Rectal smooth muscle tissue (tissue), 1 donor: ENCODE measurements at regions not wholly inside any gene's neighbourhood (a gene's known extent, or its start where the extent isn't known, plus 50 kb on each side); places are given as distances from the start of the nearest gene placed in this dataset.

Experiments used
- H3K27ac ChIP-seq: one replicate; pipeline ENCODE4 v1.7.0; 2013; ENCODE audit warnings: low read depth, low read length, inconsistent platforms
- H3K27me3 ChIP-seq: one replicate; pipeline ENCODE4 v1.7.0; 2013; ENCODE audit warnings: low read length; ENCODE audit not compliant: control insufficient read depth, insufficient read depth
- H3K36me3 ChIP-seq: one replicate; pipeline ENCODE4 v1.7.0; 2013; ENCODE audit warnings: low read length; ENCODE audit not compliant: control insufficient read depth, insufficient read depth
- H3K4me1 ChIP-seq: one replicate; pipeline ENCODE4 v1.7.0; 2013; ENCODE audit warnings: low read length; ENCODE audit not compliant: control insufficient read depth, insufficient read depth
- H3K4me3 ChIP-seq: one replicate; pipeline ENCODE4 v1.7.0; 2013; ENCODE audit warnings: low read length
- H3K9ac ChIP-seq: one replicate; pipeline ENCODE4 v1.7.0; 2013; ENCODE audit warnings: low read length

- Histone ChIP-seq H3K27me3 (no peaks in the 10 kb centered on the region), H3K27ac (no peak overlapping the region), H3K9ac (no peak overlapping the region), H3K4me1 (no peaks in the 10 kb centered on the region), H3K36me3 (no peaks in the 10 kb centered on the region), H3K4me3 (no peak overlapping the region)
Measured at GRCh38 chr14:106820119-106820518, 1293.7 kb downstream of the TMEM121 start.

- H3K27me3 ChIP-seq = no peaks in the 10 kb centered on the region
- H3K27ac ChIP-seq = no peak overlapping the region
- H3K4me1 ChIP-seq = no peaks in the 10 kb centered on the region
- no peak overlapping the region for H3K9ac ChIP-seq
- no peaks in the 10 kb centered on the region for H3K36me3 ChIP-seq
- no peak overlapping the region for H3K4me3 ChIP-seq
Measured at GRCh38 chr14:106821119-106821518, 1294.7 kb downstream of the TMEM121 start.

GRCh38 chr14:106822905-106823304 is 1296.5 kb downstream of the TMEM121 start:
- Histone ChIP-seq H3K9ac (no peak overlapping the region), H3K36me3 (no peaks in the 10 kb centered on the region), H3K4me3 (no peak overlapping the region), H3K27ac (no peak overlapping the region), H3K27me3 (no peaks in the 10 kb centered on the region), H3K4me1 (no peaks in the 10 kb centered on the region)

GRCh38 chr14:106823552-106823951 is 1297.2 kb downstream of the TMEM121 start:
- no peaks in the 10 kb centered on the region for H3K4me1 ChIP-seq
- H3K9ac ChIP-seq = no peak overlapping the region
- H3K36me3 ChIP-seq = no peaks in the 10 kb centered on the region
- H3K27ac ChIP-seq = no peak overlapping the region
- H3K27me3 ChIP-seq = no peaks in the 10 kb centered on the region
- no peak overlapping the region for H3K4me3 ChIP-seq

- H3K9ac ChIP-seq = no peak overlapping the region
- H3K36me3 ChIP-seq = no peaks in the 10 kb centered on the region
- H3K4me1 ChIP-seq = no peaks in the 10 kb centered on the region
Measured at GRCh38 chr14:106826833-106827369, 1300.5 kb downstream of the TMEM121 start.

GRCh38 chr14:106831322-106831720 is 1304.9 kb downstream of the TMEM121 start:
- no peak overlapping the region for H3K9ac ChIP-seq
- no peak overlapping the region for H3K4me3 ChIP-seq
- H3K4me1 ChIP-seq = no peaks in the 10 kb centered on the region
- H3K27me3 ChIP-seq = no peaks in the 10 kb centered on the region
- H3K27ac ChIP-seq = no peak overlapping the region
- H3K36me3 ChIP-seq = no peaks in the 10 kb centered on the region

More at GRCh38 chr14:106826833-106827369, 1300.5 kb downstream of the TMEM121 start:
- Histone ChIP-seq H3K27ac (no peak overlapping the region), H3K4me3 (no peak overlapping the region), H3K27me3 (no peaks in the 10 kb centered on the region)

GRCh38 chr14:106837870-106838269 is 1311.5 kb downstream of the TMEM121 start:
- Histone ChIP-seq H3K27ac (no peak overlapping the region), H3K27me3 (no peaks in the 10 kb centered on the region), H3K9ac (no peak overlapping the region), H3K4me1 (no peaks in the 10 kb centered on the region), H3K36me3 (no peaks in the 10 kb centered on the region), H3K4me3 (no peak overlapping the region)

GRCh38 chr14:106838991-106839769 is 1312.8 kb downstream of the TMEM121 start:
- no peaks in the 10 kb centered on the region for H3K27me3 ChIP-seq
- H3K4me3 ChIP-seq = no peak overlapping the region
- H3K9ac ChIP-seq = no peak overlapping the region
- no peak overlapping the region for H3K27ac ChIP-seq
- no peaks in the 10 kb centered on the region for H3K4me1 ChIP-seq
- H3K36me3 ChIP-seq = no peaks in the 10 kb centered on the region

- Histone ChIP-seq H3K27ac (no peak overlapping the region), H3K9ac (no peak overlapping the region), H3K27me3 (no peaks in the 10 kb centered on the region), H3K4me3 (no peak overlapping the region), H3K4me1 (no peaks in the 10 kb centered on the region), H3K36me3 (no peaks in the 10 kb centered on the region)
Measured at GRCh38 chr14:106840258-106840657, 1313.9 kb downstream of the TMEM121 start.

- Histone ChIP-seq H3K4me3 (no peak overlapping the region), H3K36me3 (no peaks in the 10 kb centered on the region), H3K27me3 (no peaks in the 10 kb centered on the region), H3K4me1 (no peaks in the 10 kb centered on the region), H3K9ac (no peak overlapping the region), H3K27ac (no peak overlapping the region)
Measured at GRCh38 chr14:106840991-106841390, 1314.6 kb downstream of the TMEM121 start.

GRCh38 chr14:106841701-106842100 is 1315.3 kb downstream of the TMEM121 start:
- Histone ChIP-seq H3K9ac (no peak overlapping the region), H3K27me3 (no peaks in the 10 kb centered on the region), H3K4me1 (no peaks in the 10 kb centered on the region), H3K4me3 (no peak overlapping the region), H3K36me3 (no peaks in the 10 kb centered on the region), H3K27ac (no peak overlapping the region)

- no peak overlapping the region for H3K27ac ChIP-seq
- H3K9ac ChIP-seq = no peak overlapping the region
- no peaks in the 10 kb centered on the region for H3K4me1 ChIP-seq
Measured at GRCh38 chr14:106842687-106843086, 1316.3 kb downstream of the TMEM121 start.

GRCh38 chr14:106843386-106843785 is 1317.0 kb downstream of the TMEM121 start:
- H3K9ac ChIP-seq = no peak overlapping the region
- H3K4me1 ChIP-seq = no peaks in the 10 kb centered on the region
- H3K27me3 ChIP-seq = no peaks in the 10 kb centered on the region
- H3K36me3 ChIP-seq = no peaks in the 10 kb centered on the region
- H3K27ac ChIP-seq = peak overlapping the region; percentile 38
- peak overlapping the region; percentile 69 for H3K4me3 ChIP-seq

More at GRCh38 chr14:106842687-106843086, 1316.3 kb downstream of the TMEM121 start:
- H3K36me3 ChIP-seq = no peaks in the 10 kb centered on the region
- H3K4me3 ChIP-seq = no peak overlapping the region
- H3K27me3 ChIP-seq = no peaks in the 10 kb centered on the region
